ENCODE measurements at regions not wholly inside any gene's neighbourhood (a gene's known extent, or its start where the extent isn't known, plus 50 kb on each side); places are given as distances from the start of the nearest gene placed in this dataset.

- TF ChIP-seq CTCF (IDR thresholded peaks at IDR 0.05): no peak
- TF ChIP-seq POLR2A (IDR thresholded peaks at IDR 0.05): no peak
- DNase-seq: no peak
- intact Hi-C loops (cut with DNase I): no loop called here
Observed at GRCh38 chr20:52780462-52780861, 191.7 kb upstream of the TSHZ2 start.

GRCh38 chr20:52779125-52779524 lies 193.0 kb upstream of the TSHZ2 start:
- Histone ChIP-seq H3K27me3 (no peaks in the 10 kb centered on the region), H3K4me3 (replicated peaks in 1 of 3) (no peak overlapping the region), H3K27ac (no peak overlapping the region), H3K36me3 (no peaks in the 10 kb centered on the region), H3K4me1 (no peaks in the 10 kb centered on the region), H3K9me3 (no peaks in the 10 kb centered on the region)
- TF ChIP-seq POLR2A (IDR thresholded peaks at IDR 0.05) (no peak), CTCF (IDR thresholded peaks at IDR 0.05) (no peak)
- DNase-seq: no peak
- intact Hi-C loops (cut with DNase I): no loop called here
- WGBS, 2 donors: 90 to 91% methylated on average over 3 of the region's 3 CpGs

More at GRCh38 chr20:52780462-52780861, 191.7 kb upstream of the TSHZ2 start:
- Histone ChIP-seq H3K4me3 (replicated peaks in 1 of 3) (no peak overlapping the region), H3K9me3 (no peaks in the 10 kb centered on the region), H3K4me1 (no peaks in the 10 kb centered on the region), H3K27me3 (no peaks in the 10 kb centered on the region), H3K27ac (no peak overlapping the region), H3K36me3 (no peaks in the 10 kb centered on the region)
- 52 to 53% methylated on average over 2 of the region's 2 CpGs for WGBS, 2 donors

GRCh38 chr20:52777171-52777570 lies 195.0 kb upstream of the TSHZ2 start:
- H3K27ac ChIP-seq: no peak overlapping the region
- H3K9me3 ChIP-seq: no peaks in the 10 kb centered on the region
- DNase-seq: no peak
- TF ChIP-seq POLR2A (IDR thresholded peaks at IDR 0.05): no peak
- no peak for TF ChIP-seq CTCF (IDR thresholded peaks at IDR 0.05)
- intact Hi-C loops (cut with DNase I): no loop called here
- 89% methylated on average over 4 of the region's 4 CpGs for WGBS, 2 donors
- no peak overlapping the region for H3K4me3 ChIP-seq (replicated peaks in 1 of 3)
- H3K36me3 ChIP-seq: no peaks in the 10 kb centered on the region
- H3K27me3 ChIP-seq: no peaks in the 10 kb centered on the region
- H3K4me1 ChIP-seq: no peaks in the 10 kb centered on the region

GRCh38 chr20:52775786-52776185 lies 196.4 kb upstream of the TSHZ2 start:
- Histone ChIP-seq H3K36me3 (no peaks in the 10 kb centered on the region), H3K27ac (no peak overlapping the region), H3K4me1 (no peaks in the 10 kb centered on the region), H3K9me3 (no peaks in the 10 kb centered on the region), H3K4me3 (replicated peaks in 1 of 3) (no peak overlapping the region), H3K27me3 (no peaks in the 10 kb centered on the region)
- DNase-seq: no peak
- intact Hi-C loops (cut with DNase I): no loop called here
- TF ChIP-seq POLR2A (IDR thresholded peaks at IDR 0.05) (no peak), CTCF (IDR thresholded peaks at IDR 0.05) (no peak)
- WGBS, 2 donors: 90 to 96% methylated on average over 2 of the region's 2 CpGs

GRCh38 chr20:52768694-52769093 lies 203.5 kb upstream of the TSHZ2 start:
- DNase-seq: no peak
- 23% methylated on average over 6 of the region's 6 CpGs for WGBS, 2 donors
- Histone ChIP-seq H3K9me3 (no peaks in the 10 kb centered on the region), H3K27me3 (no peaks in the 10 kb centered on the region), H3K4me1 (no peaks in the 10 kb centered on the region), H3K4me3 (replicated peaks in 1 of 3) (no peak overlapping the region), H3K27ac (no peak overlapping the region), H3K36me3 (no peaks in the 10 kb centered on the region)
- intact Hi-C loops (cut with DNase I): no loop called here
- TF ChIP-seq POLR2A (IDR thresholded peaks at IDR 0.05) (no peak), CTCF (IDR thresholded peaks at IDR 0.05) (no peak)
